ENCODE measurements at regions not wholly inside any gene's neighbourhood (a gene's known extent, or its start where the extent isn't known, plus 50 kb on each side); places are given as distances from the start of the nearest gene placed in this dataset.

GRCh38 chrX:7514871-7515599, 327.9 kb upstream of the VCX start:
- TF ChIP-seq CTCF (IDR thresholded peaks at IDR 0.05): no peak
- no peak for TF ChIP-seq POLR2A (IDR thresholded peaks at IDR 0.05)
